Osteocyte (in vitro differentiated cells): ENCODE measurements at regions not wholly inside any gene's neighbourhood (a gene's known extent, or its start where the extent isn't known, plus 50 kb on each side); places are given as distances from the start of the nearest gene placed in this dataset.

Source experiments
- DNase-seq: peaks from one replicate; pipeline ENCODE4 v3.0.0; 2021; ENCODE audit warnings: mixed read lengths; ENCODE audit not compliant: unreplicated experiment; ENCODE audit errors: extremely low spot score
- H3K27ac Mint-ChIP-seq: one replicate; pipeline ENCODE4 v1.8.0; 2021; ENCODE audit warnings: mild to moderate bottlenecking, mixed read lengths; ENCODE audit not compliant: unreplicated experiment
- H3K27me3 Mint-ChIP-seq: one replicate; pipeline ENCODE4 v1.8.0; 2021; ENCODE audit warnings: mixed read lengths; ENCODE audit not compliant: unreplicated experiment
- H3K36me3 Mint-ChIP-seq: one replicate; pipeline ENCODE4 v1.8.0; 2021; ENCODE audit warnings: mixed read lengths; ENCODE audit not compliant: unreplicated experiment
- H3K4me1 Mint-ChIP-seq: one replicate; pipeline ENCODE4 v1.8.0; 2021; ENCODE audit warnings: mixed read lengths; ENCODE audit not compliant: unreplicated experiment
- H3K4me3 Mint-ChIP-seq: one replicate; pipeline ENCODE4 v1.8.0; 2021; ENCODE audit warnings: mild to moderate bottlenecking, moderate library complexity, mixed read lengths; ENCODE audit not compliant: unreplicated experiment
- H3K9me3 Mint-ChIP-seq: one replicate; pipeline ENCODE4 v1.8.0; 2021; ENCODE audit warnings: mixed read lengths; ENCODE audit not compliant: unreplicated experiment
- TF ChIP-seq, protein P1 (sequence below): fragments of 200-600 bp; sonication (generic); IDR thresholded peaks from 2 replicates; pipeline ENCODE4 v1.5.0; 2021; ENCODE audit warnings: antibody characterized with exemption, mild to moderate bottlenecking, moderate library complexity

- peaks cover 13% of the 10 kb centered on the region for H3K9me3 Mint-ChIP-seq
- H3K27ac Mint-ChIP-seq: no peak overlapping the region
- H3K36me3 Mint-ChIP-seq: peaks cover 9% of the 10 kb centered on the region
- DNase-seq: no peak
- H3K27me3 Mint-ChIP-seq: no peaks in the 10 kb centered on the region
- H3K4me1 Mint-ChIP-seq: peaks cover 13% of the 10 kb centered on the region
- no peak overlapping the region for H3K4me3 Mint-ChIP-seq
- TF ChIP-seq, protein P1, sequence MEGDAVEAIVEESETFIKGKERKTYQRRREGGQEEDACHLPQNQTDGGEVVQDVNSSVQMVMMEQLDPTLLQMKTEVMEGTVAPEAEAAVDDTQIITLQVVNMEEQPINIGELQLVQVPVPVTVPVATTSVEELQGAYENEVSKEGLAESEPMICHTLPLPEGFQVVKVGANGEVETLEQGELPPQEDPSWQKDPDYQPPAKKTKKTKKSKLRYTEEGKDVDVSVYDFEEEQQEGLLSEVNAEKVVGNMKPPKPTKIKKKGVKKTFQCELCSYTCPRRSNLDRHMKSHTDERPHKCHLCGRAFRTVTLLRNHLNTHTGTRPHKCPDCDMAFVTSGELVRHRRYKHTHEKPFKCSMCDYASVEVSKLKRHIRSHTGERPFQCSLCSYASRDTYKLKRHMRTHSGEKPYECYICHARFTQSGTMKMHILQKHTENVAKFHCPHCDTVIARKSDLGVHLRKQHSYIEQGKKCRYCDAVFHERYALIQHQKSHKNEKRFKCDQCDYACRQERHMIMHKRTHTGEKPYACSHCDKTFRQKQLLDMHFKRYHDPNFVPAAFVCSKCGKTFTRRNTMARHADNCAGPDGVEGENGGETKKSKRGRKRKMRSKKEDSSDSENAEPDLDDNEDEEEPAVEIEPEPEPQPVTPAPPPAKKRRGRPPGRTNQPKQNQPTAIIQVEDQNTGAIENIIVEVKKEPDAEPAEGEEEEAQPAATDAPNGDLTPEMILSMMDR: no peak
Measured at GRCh38 chr2:38212312-38212711, 136.4 kb upstream of the CYP1B1 start.

GRCh38 chr2:38207168-38207567, 131.2 kb upstream of the CYP1B1 start:
- peaks cover 6% of the 10 kb centered on the region for H3K4me1 Mint-ChIP-seq

GRCh38 chr2:38203446-38203810, 127.5 kb upstream of the CYP1B1 start:
- no peaks in the 10 kb centered on the region for H3K27me3 Mint-ChIP-seq
- H3K4me3 Mint-ChIP-seq: no peak overlapping the region
- TF ChIP-seq, protein P1: no peak
- no peak for DNase-seq
- H3K36me3 Mint-ChIP-seq: no peaks in the 10 kb centered on the region
- no peaks in the 10 kb centered on the region for H3K9me3 Mint-ChIP-seq
- H3K4me1 Mint-ChIP-seq: peaks cover 11% of the 10 kb centered on the region
- no peak overlapping the region for H3K27ac Mint-ChIP-seq

More at GRCh38 chr2:38207168-38207567, 131.2 kb upstream of the CYP1B1 start:
- TF ChIP-seq, protein P1: no peak
- H3K36me3 Mint-ChIP-seq: peaks cover 9% of the 10 kb centered on the region
- H3K4me3 Mint-ChIP-seq: no peak overlapping the region
- peaks cover 13% of the 10 kb centered on the region for H3K9me3 Mint-ChIP-seq
- DNase-seq: no peak
- H3K27ac Mint-ChIP-seq: no peak overlapping the region
- no peaks in the 10 kb centered on the region for H3K27me3 Mint-ChIP-seq

GRCh38 chr2:38202713-38203445, 126.9 kb upstream of the CYP1B1 start:
- Mint-ChIP-seq H3K4me1 (peaks cover 11% of the 10 kb centered on the region), H3K27ac (no peak overlapping the region), H3K4me3 (no peak overlapping the region), H3K9me3 (no peaks in the 10 kb centered on the region), H3K36me3 (no peaks in the 10 kb centered on the region), H3K27me3 (no peaks in the 10 kb centered on the region)
- DNase-seq: no peak
- TF ChIP-seq, protein P1: no peak

- H3K36me3 Mint-ChIP-seq: no peaks in the 10 kb centered on the region
- DNase-seq: no peak
- TF ChIP-seq, protein P1: no peak
- H3K27ac Mint-ChIP-seq: no peak overlapping the region
- no peaks in the 10 kb centered on the region for H3K27me3 Mint-ChIP-seq
- H3K4me1 Mint-ChIP-seq: peaks cover 7% of the 10 kb centered on the region
- H3K4me3 Mint-ChIP-seq: no peak overlapping the region
- no peaks in the 10 kb centered on the region for H3K9me3 Mint-ChIP-seq
Measured at GRCh38 chr2:38201784-38202183, 125.8 kb upstream of the CYP1B1 start.
